VCaP (cell line): ENCODE measurements at regions not wholly inside any gene's neighbourhood (a gene's known extent, or its start where the extent isn't known, plus 50 kb on each side); places are given as distances from the start of the nearest gene placed in this dataset.
"Not testable (repeated sequence)": the region's sequence is repeated elsewhere in the genome, so short reads cannot be mapped to it uniquely, and the experiment has no call there.

Experiments
- H3K27ac ChIP-seq: fragments of 450-650 bp; 2 replicates; pipeline ENCODE4 v1.5.1; 2017
- TF ChIP-seq, protein P1 (sequence below): fragments of 450-650 bp; conservative IDR thresholded peaks from 2 replicates; pipeline ENCODE4 v1.5.1; 2017; ENCODE audit warnings: mild to moderate bottlenecking, moderate library complexity

DNA sequence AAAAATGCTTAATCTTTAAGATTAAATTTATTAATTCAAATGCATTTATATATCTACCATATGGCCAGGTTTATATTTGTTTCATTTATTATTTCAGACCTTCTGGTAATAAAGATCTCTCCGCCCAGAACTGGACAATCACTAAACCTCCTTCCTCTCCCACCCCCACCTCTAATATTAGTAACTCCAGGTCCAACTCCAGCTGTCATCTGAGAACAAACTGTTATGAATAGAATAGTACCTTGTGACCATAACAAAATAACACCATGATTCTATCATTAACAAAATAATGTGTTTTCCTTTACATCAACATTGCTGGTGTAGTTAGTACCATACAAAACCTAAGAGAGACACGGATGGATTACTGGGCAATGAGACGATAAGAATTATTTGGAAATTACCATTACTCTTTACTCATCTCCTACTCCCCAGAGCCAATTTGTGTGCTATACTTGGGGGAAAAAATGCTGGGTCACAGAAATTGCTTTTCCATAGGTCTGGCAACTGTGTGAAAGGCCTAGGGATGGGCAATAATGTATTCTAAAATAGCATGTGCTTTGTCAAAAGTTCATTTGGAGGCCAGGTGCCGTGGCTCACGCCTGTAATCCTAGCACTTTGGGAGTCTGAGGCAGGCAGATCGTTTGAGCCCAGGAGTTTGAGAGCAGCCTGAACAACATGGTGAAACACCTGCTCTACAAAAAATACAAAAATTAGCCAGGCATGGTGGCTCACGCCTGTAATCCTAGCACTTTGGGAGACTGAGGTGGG lies 186.1 kb downstream of the ENC1 start:
- H3K27ac ChIP-seq: no peak overlapping the region
- TF ChIP-seq, protein P1, sequence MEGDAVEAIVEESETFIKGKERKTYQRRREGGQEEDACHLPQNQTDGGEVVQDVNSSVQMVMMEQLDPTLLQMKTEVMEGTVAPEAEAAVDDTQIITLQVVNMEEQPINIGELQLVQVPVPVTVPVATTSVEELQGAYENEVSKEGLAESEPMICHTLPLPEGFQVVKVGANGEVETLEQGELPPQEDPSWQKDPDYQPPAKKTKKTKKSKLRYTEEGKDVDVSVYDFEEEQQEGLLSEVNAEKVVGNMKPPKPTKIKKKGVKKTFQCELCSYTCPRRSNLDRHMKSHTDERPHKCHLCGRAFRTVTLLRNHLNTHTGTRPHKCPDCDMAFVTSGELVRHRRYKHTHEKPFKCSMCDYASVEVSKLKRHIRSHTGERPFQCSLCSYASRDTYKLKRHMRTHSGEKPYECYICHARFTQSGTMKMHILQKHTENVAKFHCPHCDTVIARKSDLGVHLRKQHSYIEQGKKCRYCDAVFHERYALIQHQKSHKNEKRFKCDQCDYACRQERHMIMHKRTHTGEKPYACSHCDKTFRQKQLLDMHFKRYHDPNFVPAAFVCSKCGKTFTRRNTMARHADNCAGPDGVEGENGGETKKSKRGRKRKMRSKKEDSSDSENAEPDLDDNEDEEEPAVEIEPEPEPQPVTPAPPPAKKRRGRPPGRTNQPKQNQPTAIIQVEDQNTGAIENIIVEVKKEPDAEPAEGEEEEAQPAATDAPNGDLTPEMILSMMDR: no peak

DNA sequence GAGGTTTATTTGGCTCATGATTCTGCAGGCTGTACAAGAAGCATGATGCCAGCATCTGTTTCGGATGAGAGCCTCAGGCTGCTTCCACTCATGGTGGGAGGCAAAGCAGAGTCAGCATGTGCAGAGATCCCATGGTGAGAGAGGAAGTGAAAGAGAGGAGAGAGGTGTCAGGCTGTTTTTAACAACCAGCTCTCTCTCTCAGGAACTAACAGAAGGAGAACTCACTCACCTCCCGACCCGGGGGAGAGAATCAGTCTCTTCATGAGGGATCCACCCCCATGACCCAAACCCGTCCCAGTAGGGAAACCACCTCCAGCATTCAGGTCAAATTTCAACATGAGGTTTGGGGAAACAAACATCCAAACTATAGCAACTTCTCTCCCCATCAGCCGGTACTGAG lies 187.7 kb downstream of the ENC1 start:
- TF ChIP-seq, protein P1: no peak
- no peak overlapping the region for H3K27ac ChIP-seq

DNA sequence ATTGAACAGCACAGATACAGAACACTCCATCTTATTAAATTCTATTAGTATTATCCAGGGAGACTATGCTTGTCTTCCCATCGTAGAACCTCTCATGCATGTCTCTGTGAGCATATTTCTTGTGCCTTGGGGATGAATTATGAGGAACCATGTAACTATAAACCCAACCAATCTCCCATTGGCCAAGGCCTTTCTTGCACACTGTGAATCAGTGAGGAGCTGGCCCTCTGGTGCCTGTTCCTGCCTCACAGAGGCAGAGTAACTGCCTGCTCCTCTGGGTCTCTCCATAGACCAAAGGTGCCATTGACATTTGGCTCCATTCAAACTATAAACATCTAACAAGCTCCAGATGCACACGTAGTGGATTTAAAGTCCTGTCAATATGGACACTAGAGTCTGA lies 190.4 kb downstream of the ENC1 start:
- H3K27ac ChIP-seq: no peak overlapping the region
- TF ChIP-seq, protein P1: no peak

DNA sequence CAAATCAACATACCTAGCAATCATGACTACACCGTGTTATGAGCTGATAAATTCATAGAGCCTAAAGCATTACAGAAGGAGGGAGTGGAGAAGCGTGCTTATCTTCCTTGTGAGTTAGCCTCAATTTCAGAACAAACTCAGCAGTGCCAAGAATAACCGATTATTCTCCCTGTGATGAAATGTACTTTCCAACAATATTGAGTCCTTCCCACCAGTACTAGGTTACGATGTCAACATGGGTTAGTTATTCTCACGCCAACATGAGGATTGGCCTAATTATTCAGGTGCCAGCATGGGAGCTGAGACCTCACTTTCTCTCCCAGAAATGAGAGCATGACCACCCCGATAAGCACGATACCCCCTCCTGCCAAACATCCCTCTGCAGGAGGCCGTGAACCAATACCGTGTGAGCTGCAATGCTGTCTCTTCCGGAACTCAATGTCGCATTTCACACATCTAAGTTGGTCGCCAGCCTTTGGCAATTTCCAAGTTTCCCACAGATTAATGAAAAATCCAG lies 193.7 kb downstream of the ENC1 start:
- H3K27ac ChIP-seq: no peak overlapping the region
- TF ChIP-seq, protein P1: no peak

DNA sequence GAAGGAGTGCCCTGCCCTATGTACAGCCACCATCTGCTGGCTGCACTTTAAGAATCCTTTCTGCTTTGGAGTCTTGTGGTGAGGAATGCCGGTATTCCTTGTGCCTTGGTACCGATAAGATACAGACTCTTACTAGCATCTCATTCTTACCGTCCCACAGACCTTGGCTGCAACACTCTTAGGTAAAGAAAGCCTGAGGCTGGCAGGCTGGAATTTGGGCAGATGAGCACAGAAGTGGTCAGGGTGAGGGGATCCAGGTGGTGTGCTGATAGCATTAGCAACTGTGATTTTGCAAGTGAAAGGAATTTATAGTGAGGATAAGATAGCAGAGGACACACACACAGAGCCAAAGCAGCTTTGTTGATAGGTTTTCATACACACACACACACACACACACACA lies 198.1 kb downstream of the ENC1 start:
- TF ChIP-seq, protein P1: no peak
- no peak overlapping the region for H3K27ac ChIP-seq

DNA sequence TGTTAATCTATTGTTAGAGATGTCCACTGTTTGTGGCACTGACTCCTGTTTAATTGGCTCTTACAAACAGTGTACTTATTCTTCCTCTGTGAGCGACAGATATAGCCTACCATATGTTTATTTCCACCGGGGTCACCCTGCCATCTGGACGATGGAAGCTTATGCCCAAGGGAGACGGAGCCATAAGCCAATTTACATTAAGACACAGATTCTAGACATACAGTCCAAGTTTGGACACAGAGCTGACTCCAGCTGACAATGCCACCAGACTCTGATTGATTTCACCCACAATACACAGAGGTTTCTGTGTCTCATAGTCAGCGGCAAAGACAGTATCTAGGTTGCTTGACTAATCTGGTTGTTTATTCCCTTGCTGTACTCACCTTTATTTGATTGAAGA lies 198.9 kb downstream of the ENC1 start:
- H3K27ac ChIP-seq: no peak overlapping the region
- TF ChIP-seq, protein P1: no peak

DNA sequence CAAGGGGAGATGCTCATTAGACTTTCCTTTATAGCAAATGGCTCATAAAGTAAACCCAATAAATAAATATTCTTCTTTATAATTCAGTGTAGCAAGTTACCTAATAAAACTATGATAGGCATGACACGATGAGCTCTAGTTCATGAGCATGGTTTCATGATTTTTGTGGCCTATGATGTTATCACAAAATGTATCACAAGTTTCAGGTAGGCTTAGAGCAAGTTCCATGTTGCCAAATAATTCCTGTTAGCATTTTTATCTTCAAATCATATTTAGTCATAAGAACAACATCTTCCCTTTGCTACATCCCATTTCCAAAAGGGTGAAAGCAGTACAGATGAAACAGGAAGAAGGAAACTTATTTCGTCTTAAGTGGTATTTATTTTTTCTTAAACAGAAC lies 200.2 kb downstream of the ENC1 start:
- H3K27ac ChIP-seq: no peak overlapping the region
- TF ChIP-seq, protein P1: no peak

DNA sequence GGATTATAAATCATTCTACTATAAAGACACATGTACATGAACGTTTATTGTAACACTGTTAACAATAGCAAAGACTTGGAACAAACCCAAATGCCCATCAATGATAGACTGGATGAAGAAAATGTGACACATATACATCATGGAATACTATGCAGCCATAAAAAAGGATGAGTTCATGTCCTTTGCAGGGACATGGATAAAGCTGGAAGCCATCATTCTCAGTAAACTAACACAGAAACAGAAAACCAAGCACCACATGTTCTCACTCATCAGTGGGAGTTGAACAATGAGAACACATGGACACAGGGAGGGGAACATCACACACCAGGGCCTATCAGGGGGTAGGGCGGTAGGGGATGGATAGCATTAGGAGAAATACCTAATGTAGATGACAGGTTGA lies 202.7 kb downstream of the ENC1 start:
- H3K27ac ChIP-seq: not testable (repeated sequence)
